C4-2B (cell line): ENCODE measurements at regions not wholly inside any gene's neighbourhood (a gene's known extent, or its start where the extent isn't known, plus 50 kb on each side); places are given as distances from the start of the nearest gene placed in this dataset.

Source experiments
- ZFX ChIP-seq: fragments of 450-650 bp; IDR thresholded peaks from 2 replicates; pipeline ENCODE4 v1.6.1; 2017
- TF ChIP-seq, protein P1 (sequence below): fragments of 450-650 bp; conservative IDR thresholded peaks from 2 replicates; pipeline ENCODE4 v1.5.1; 2017; ENCODE audit warnings: mild to moderate bottlenecking

DNA sequence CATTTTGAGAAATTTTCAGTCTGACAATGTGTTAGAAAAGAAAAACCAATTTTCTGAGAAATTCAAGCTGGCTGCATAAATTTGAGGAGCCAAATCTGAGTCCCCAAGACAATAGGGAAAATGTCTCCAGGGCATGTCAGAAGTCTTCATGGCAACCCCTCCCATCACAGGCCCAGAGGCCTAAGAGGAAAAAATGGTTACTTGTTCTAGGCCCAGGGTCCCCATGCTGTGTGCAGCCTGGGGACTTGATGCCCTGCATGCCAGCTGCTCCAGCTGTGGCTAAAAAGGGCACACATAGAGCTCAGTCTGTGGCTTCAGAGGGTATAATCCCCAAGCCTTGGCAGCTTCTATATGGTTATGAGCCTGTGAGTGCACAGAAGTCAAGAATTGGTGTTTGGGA is 464.6 kb downstream of the CCER1 start:
- TF ChIP-seq, protein P1, sequence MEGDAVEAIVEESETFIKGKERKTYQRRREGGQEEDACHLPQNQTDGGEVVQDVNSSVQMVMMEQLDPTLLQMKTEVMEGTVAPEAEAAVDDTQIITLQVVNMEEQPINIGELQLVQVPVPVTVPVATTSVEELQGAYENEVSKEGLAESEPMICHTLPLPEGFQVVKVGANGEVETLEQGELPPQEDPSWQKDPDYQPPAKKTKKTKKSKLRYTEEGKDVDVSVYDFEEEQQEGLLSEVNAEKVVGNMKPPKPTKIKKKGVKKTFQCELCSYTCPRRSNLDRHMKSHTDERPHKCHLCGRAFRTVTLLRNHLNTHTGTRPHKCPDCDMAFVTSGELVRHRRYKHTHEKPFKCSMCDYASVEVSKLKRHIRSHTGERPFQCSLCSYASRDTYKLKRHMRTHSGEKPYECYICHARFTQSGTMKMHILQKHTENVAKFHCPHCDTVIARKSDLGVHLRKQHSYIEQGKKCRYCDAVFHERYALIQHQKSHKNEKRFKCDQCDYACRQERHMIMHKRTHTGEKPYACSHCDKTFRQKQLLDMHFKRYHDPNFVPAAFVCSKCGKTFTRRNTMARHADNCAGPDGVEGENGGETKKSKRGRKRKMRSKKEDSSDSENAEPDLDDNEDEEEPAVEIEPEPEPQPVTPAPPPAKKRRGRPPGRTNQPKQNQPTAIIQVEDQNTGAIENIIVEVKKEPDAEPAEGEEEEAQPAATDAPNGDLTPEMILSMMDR = no peak
- no peak for TF ChIP-seq ZFX
